Stomach (tissue), 4 donors: ENCODE measurements at regions not wholly inside any gene's neighbourhood (a gene's known extent, or its start where the extent isn't known, plus 50 kb on each side); places are given as distances from the start of the nearest gene placed in this dataset.

Source experiments
- POLR2A ChIP-seq, 4 donors: fragments of 450-650 bp; IDR thresholded peaks; one replicate each; pipeline ENCODE4 v1.6.1; 2016; ENCODE audit warnings: antibody characterized with exemption in 4 of 4, control low read depth in 2 of 4, mild to moderate bottlenecking in 1 of 4, moderate library complexity in 1 of 4
- POLR2AphosphoS5 ChIP-seq, 3 donors: sonication (generic); formaldehyde crosslinking; IDR thresholded peaks; one replicate each; pipeline ENCODE4 v1.6.1; 2016; ENCODE audit warnings: antibody characterized with exemption in 3 of 3

DNA sequence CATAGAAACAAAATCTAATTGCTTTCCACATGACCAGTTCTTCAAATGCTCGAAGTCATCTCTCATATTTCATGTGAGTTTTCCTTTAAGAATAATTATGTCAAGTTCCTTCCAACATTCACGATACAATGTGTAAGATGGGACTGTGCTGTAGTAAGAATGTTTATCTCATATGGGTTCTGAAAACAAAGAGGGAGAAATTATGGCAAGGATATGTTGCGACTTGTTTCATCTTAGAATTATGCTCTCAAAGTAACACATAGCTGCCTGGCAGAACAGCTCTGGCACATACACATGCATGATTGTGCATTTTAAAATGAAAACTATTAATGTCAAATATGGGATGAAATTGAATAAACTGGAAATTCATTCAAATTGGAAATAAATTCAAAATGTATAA lies 314.8 kb upstream of the ACVR2A start:
- TF ChIP-seq POLR2A (IDR thresholded peaks at IDR 0.05) (no peak), POLR2AphosphoS5 (IDR thresholded peaks at IDR 0.05) (no peak)
